ENCODE measurements at regions not wholly inside any gene's neighbourhood (a gene's known extent, or its start where the extent isn't known, plus 50 kb on each side); places are given as distances from the start of the nearest gene placed in this dataset.
"Not testable (repeated sequence)": the region's sequence is repeated elsewhere in the genome, so short reads cannot be mapped to it uniquely, and the experiment has no call there.

DNA sequence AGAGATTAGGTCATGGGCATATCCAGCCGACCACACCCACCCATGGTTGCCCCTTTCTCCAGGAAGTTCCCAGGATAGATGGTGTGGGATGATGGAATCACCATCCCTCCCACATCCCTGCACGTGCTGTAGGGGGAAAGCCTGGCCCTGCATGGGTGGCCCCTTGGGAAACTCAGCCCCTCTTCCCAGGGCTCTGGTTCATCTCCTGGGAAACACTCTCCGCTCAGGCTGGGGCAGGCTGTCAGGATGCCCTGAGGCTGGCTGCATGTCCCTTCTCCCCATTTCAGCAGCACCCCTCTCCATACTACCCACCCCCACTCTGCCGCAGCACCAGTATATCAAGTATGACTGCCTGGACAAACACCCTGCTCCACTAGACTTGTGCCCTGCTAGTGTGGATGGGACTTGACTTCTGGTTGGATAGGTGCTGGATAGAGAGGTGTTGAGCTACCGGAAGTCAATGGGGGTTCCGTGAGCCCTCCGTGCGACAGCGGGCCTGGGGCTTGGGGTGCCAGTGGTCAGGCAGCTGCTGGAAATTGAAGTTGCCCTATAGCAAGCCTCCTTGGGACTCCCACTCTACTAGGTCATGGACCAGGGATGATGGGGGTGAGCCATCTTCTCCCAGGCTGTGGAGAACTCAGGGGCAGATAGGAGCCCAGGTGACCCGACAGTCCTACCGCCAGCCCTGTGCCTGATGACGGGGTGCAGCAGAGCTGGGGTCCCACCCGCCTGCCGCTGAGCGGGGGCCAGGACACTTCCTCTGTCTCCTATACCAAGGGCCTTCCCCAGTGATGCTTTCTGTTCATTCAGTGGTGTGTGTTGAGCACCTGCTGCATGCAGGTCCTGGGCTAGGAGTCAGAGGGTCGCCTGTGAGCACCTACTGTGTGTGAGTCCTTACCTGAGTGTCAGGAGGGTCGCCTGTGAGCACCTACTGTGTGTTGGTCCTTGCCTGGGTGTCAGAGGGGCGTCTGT is 69.4 kb upstream of the COL5A1 start:
- TF ChIP-seq RARB (CRISPR knock-in tag; IDR thresholded peaks at IDR 0.05) = no peak
- peak; percentile 65 for ATAC-seq

- ATAC-seq = not testable (repeated sequence)
These were observed 66.9 kb upstream of the COL5A1 start for GRCh38 chr9:134574686-134575085.

- ATAC-seq = no peak
- TF ChIP-seq ZFP30 (CRISPR knock-in tag; IDR thresholded peaks at IDR 0.05) (no peak), ESRRG (CRISPR knock-in tag; IDR thresholded peaks at IDR 0.05) (no peak), ZNF8 (CRISPR knock-in tag; IDR thresholded peaks at IDR 0.05) (no peak), TCF4 (CRISPR knock-in tag; IDR thresholded peaks at IDR 0.05; ENCODE audit: borderline replicate concordance) (no peak), ARNTL (CRISPR knock-in tag; IDR thresholded peaks at IDR 0.05; ENCODE audit: borderline replicate concordance, low read depth) (no peak)
- TF ChIP-seq, protein P1, sequence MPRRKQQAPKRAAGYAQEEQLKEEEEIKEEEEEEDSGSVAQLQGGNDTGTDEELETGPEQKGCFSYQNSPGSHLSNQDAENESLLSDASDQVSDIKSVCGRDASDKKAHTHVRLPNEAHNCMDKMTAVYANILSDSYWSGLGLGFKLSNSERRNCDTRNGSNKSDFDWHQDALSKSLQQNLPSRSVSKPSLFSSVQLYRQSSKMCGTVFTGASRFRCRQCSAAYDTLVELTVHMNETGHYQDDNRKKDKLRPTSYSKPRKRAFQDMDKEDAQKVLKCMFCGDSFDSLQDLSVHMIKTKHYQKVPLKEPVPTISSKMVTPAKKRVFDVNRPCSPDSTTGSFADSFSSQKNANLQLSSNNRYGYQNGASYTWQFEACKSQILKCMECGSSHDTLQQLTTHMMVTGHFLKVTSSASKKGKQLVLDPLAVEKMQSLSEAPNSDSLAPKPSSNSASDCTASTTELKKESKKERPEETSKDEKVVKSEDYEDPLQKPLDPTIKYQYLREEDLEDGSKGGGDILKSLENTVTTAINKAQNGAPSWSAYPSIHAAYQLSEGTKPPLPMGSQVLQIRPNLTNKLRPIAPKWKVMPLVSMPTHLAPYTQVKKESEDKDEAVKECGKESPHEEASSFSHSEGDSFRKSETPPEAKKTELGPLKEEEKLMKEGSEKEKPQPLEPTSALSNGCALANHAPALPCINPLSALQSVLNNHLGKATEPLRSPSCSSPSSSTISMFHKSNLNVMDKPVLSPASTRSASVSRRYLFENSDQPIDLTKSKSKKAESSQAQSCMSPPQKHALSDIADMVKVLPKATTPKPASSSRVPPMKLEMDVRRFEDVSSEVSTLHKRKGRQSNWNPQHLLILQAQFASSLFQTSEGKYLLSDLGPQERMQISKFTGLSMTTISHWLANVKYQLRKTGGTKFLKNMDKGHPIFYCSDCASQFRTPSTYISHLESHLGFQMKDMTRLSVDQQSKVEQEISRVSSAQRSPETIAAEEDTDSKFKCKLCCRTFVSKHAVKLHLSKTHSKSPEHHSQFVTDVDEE (CRISPR knock-in tag; IDR thresholded peaks at IDR 0.05) = no peak
- TF ChIP-seq, protein P2, sequence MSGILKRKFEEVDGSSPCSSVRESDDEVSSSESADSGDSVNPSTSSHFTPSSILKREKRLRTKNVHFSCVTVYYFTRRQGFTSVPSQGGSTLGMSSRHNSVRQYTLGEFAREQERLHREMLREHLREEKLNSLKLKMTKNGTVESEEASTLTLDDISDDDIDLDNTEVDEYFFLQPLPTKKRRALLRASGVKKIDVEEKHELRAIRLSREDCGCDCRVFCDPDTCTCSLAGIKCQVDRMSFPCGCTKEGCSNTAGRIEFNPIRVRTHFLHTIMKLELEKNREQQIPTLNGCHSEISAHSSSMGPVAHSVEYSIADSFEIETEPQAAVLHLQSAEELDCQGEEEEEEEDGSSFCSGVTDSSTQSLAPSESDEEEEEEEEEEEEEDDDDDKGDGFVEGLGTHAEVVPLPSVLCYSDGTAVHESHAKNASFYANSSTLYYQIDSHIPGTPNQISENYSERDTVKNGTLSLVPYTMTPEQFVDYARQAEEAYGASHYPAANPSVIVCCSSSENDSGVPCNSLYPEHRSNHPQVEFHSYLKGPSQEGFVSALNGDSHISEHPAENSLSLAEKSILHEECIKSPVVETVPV (CRISPR knock-in tag; IDR thresholded peaks at IDR 0.05) = no peak
These were observed 66.3 kb upstream of the COL5A1 start for GRCh38 chr9:134575103-134575900.

- ATAC-seq = no peak
These were observed 65.8 kb upstream of the COL5A1 start for GRCh38 chr9:134575901-134576176.

DNA sequence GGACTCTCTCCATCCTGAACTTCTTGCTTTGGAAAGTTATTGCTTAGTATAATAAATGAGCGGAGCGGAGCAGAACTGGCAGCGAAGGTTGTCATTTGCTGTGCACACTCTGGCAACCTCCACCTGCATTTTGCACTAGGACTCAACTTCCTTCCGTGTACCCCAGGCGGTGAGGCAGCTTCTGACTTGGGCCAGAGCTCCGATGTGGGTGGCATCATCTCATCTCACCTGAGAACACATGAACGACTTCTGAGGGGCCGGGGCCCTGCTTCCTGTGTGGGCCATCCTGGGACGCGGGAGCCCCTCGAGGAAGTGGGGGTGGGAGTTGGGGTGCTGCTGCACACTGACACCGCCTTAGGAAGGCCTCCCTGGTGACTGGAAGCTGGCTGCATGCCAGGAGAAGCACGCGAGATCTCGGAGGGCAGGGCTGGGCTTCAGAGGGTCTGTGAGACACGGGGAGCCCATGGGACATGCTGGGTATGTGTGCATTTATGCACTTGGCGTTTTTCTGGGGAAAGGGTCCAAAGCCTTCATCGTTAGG is 56.5 kb upstream of the COL5A1 start:
- TF ChIP-seq ARNTL (CRISPR knock-in tag; IDR thresholded peaks at IDR 0.05; ENCODE audit: borderline replicate concordance, low read depth) (no peak), ISL1 (CRISPR knock-in tag; IDR thresholded peaks at IDR 0.05) (no peak), CSDC2 (CRISPR knock-in tag; IDR thresholded peaks at IDR 0.05) (no peak), OSR1 (CRISPR knock-in tag; IDR thresholded peaks at IDR 0.05) (no peak), SNAI2 (CRISPR knock-in tag; IDR thresholded peaks at IDR 0.05) (no peak), BACH2 (CRISPR knock-in tag; IDR thresholded peaks at IDR 0.05; ENCODE audit: borderline replicate concordance) (no peak), PPARA (CRISPR knock-in tag; IDR thresholded peaks at IDR 0.05; ENCODE audit: borderline replicate concordance) (no peak), ZFP30 (CRISPR knock-in tag; IDR thresholded peaks at IDR 0.05) (no peak), ZNF8 (CRISPR knock-in tag; IDR thresholded peaks at IDR 0.05) (no peak), TCF4 (CRISPR knock-in tag; IDR thresholded peaks at IDR 0.05; ENCODE audit: borderline replicate concordance) (no peak), ZC3H10 (CRISPR knock-in tag; IDR thresholded peaks at IDR 0.05) (no peak), ZFP3 (CRISPR knock-in tag; IDR thresholded peaks at IDR 0.05) (no peak), ZNF70 (CRISPR knock-in tag; IDR thresholded peaks at IDR 0.05) (no peak), RARB (CRISPR knock-in tag; IDR thresholded peaks at IDR 0.05) (no peak)
- TF ChIP-seq, protein P3, sequence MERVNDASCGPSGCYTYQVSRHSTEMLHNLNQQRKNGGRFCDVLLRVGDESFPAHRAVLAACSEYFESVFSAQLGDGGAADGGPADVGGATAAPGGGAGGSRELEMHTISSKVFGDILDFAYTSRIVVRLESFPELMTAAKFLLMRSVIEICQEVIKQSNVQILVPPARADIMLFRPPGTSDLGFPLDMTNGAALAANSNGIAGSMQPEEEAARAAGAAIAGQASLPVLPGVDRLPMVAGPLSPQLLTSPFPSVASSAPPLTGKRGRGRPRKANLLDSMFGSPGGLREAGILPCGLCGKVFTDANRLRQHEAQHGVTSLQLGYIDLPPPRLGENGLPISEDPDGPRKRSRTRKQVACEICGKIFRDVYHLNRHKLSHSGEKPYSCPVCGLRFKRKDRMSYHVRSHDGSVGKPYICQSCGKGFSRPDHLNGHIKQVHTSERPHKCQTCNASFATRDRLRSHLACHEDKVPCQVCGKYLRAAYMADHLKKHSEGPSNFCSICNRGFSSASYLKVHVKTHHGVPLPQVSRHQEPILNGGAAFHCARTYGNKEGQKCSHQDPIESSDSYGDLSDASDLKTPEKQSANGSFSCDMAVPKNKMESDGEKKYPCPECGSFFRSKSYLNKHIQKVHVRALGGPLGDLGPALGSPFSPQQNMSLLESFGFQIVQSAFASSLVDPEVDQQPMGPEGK (CRISPR knock-in tag; IDR thresholded peaks at IDR 0.05; ENCODE audit: borderline replicate concordance) = no peak
- TF ChIP-seq, protein P4, sequence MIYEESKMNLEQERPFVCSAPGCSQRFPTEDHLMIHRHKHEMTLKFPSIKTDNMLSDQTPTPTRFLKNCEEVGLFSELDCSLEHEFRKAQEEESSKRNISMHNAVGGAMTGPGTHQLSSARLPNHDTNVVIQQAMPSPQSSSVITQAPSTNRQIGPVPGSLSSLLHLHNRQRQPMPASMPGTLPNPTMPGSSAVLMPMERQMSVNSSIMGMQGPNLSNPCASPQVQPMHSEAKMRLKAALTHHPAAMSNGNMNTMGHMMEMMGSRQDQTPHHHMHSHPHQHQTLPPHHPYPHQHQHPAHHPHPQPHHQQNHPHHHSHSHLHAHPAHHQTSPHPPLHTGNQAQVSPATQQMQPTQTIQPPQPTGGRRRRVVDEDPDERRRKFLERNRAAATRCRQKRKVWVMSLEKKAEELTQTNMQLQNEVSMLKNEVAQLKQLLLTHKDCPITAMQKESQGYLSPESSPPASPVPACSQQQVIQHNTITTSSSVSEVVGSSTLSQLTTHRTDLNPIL (CRISPR knock-in tag; IDR thresholded peaks at IDR 0.05; ENCODE audit: low read depth) = no peak
- ATAC-seq = no peak

More at GRCh38 chr9:134575901-134576176, 65.8 kb upstream of the COL5A1 start:
- TF ChIP-seq CSDC2 (CRISPR knock-in tag; IDR thresholded peaks at IDR 0.05) (no peak), ESRRG (CRISPR knock-in tag; IDR thresholded peaks at IDR 0.05) (no peak), ZNF8 (CRISPR knock-in tag; IDR thresholded peaks at IDR 0.05) (no peak), TCF4 (CRISPR knock-in tag; IDR thresholded peaks at IDR 0.05; ENCODE audit: borderline replicate concordance) (no peak), ZFP30 (CRISPR knock-in tag; IDR thresholded peaks at IDR 0.05) (no peak), OSR1 (CRISPR knock-in tag; IDR thresholded peaks at IDR 0.05) (no peak), ARNTL (CRISPR knock-in tag; IDR thresholded peaks at IDR 0.05; ENCODE audit: borderline replicate concordance, low read depth) (no peak), ISL1 (CRISPR knock-in tag; IDR thresholded peaks at IDR 0.05) (no peak), GLIS3 (CRISPR knock-in tag; IDR thresholded peaks at IDR 0.05) (no peak), ZC3H10 (CRISPR knock-in tag; IDR thresholded peaks at IDR 0.05) (no peak), ZNF565 (CRISPR knock-in tag; conservative IDR thresholded peaks at IDR 0.05; ENCODE audit: low read depth) (no peak)
- TF ChIP-seq, protein P2 (CRISPR knock-in tag; IDR thresholded peaks at IDR 0.05) = no peak

Data from SK-N-SH treated with all-trans-retinoic acid at 6 μM for 48 hours (cell line).